Lower leg skin (tissue), 3 donors: ENCODE measurements at regions not wholly inside any gene's neighbourhood (a gene's known extent, or its start where the extent isn't known, plus 50 kb on each side); places are given as distances from the start of the nearest gene placed in this dataset.

ENCODE experiments used
- CTCF ChIP-seq, 3 donors: fragments of 450-650 bp; IDR thresholded peaks; one replicate each; pipeline ENCODE4 v1.5.1; 2016; ENCODE audit warnings: antibody characterized with exemption in 3 of 3, mild to moderate bottlenecking in 3 of 3, moderate library complexity in 2 of 3
- POLR2A ChIP-seq, 2 donors: fragments of 450-650 bp; IDR thresholded peaks; one replicate each; pipeline ENCODE4 v1.6.1; 2016 to 2017; ENCODE audit warnings: antibody characterized with exemption in 2 of 2, mild to moderate bottlenecking in 1 of 2, moderate library complexity in 1 of 2

- TF ChIP-seq CTCF (IDR thresholded peaks at IDR 0.05): no peak
- no peak for TF ChIP-seq POLR2A (IDR thresholded peaks at IDR 0.05)
These were observed 70.1 kb downstream of the NKX2-1 start for GRCh38 chr14:36449903-36450302.
